ENCODE measurements at regions not wholly inside any gene's neighbourhood (a gene's known extent, or its start where the extent isn't known, plus 50 kb on each side); places are given as distances from the start of the nearest gene placed in this dataset.

GRCh38 chr14:27270716-27271115, 672.9 kb upstream of the NOVA1 start:
- Histone ChIP-seq H4K20me1 (ENCODE audit: control insufficient read depth, insufficient read depth, low read length, poor library complexity, severe bottlenecking) (no peaks in the 10 kb centered on the region), H3K4me1 (ENCODE audit: control insufficient read depth in 2 of 2, insufficient read depth in 2 of 2, low read length in 2 of 2) (no peaks in the 10 kb centered on the region), H3K9ac (ENCODE audit: low read length) (no peak overlapping the region), H3K4me2 (replicated peaks; ENCODE audit: low read depth, low read length, poor library complexity, severe bottlenecking) (no peak overlapping the region), H3K36me3 (replicated peaks in 1 of 2; ENCODE audit: control extremely low read depth in 1 of 2, control insufficient read depth in 1 of 2, extremely low read depth in 1 of 2, insufficient read depth in 2 of 2, low read length in 1 of 2) (no peaks in the 10 kb centered on the region), H3K79me2 (ENCODE audit: control insufficient read depth, insufficient read depth, low read length) (no peaks in the 10 kb centered on the region), H3K4me3 (ENCODE audit: control extremely low read depth in 1 of 5, extremely low read depth in 1 of 5, insufficient read depth in 1 of 5, low read depth in 2 of 5, low read length in 4 of 5) (no peak overlapping the region), H3K9me3 (ENCODE audit: control extremely low read depth in 1 of 3, control insufficient read depth in 2 of 3, insufficient read depth in 1 of 3, low read length in 2 of 3) (no peaks in the 10 kb centered on the region), H2AFZ (ENCODE audit: insufficient read depth, low read depth, low read length, poor library complexity, severe bottlenecking) (no peak overlapping the region), H3K27me3 (replicated peaks in 1 of 4; ENCODE audit: control extremely low read depth in 1 of 4, control insufficient read depth in 3 of 4, insufficient read depth in 4 of 4, low read length in 3 of 4) (no peaks in the 10 kb centered on the region), H3K27ac (ENCODE audit: low read length in 2 of 2) (no peak overlapping the region)
- Mint-ChIP-seq H3K27me3 (no peaks in the 10 kb centered on the region), H3K27ac (no peak overlapping the region), H3K9me3 (ENCODE audit: insufficient read depth) (peaks cover 4% of the 10 kb centered on the region), H3K4me1 (no peaks in the 10 kb centered on the region), H3K4me3 (no peak overlapping the region)
- ATAC-seq (ENCODE audit: low read depth) (no peak), DNase-seq (no peak)
- intact Hi-C loops (cut with micrococcal nuclease): no loop called here
- 59% methylated on average over 2 of the region's 6 CpGs for WGBS (ENCODE audit: insufficient coverage)
- ChIA-PET CTCF (no interaction called here), POLR2A (no interaction called here)
- TF ChIP-seq EZH2 (IDR thresholded peaks at IDR 0.05; ENCODE audit: borderline replicate concordance, insufficient read depth, low read depth, low read length, poor library complexity, severe bottlenecking): no peak
- TF ChIP-seq CTCF (IDR thresholded peaks at IDR 0.05): no peak

- Histone ChIP-seq H3K9me3 (ENCODE audit: control extremely low read depth in 1 of 3, control insufficient read depth in 2 of 3, insufficient read depth in 1 of 3, low read length in 2 of 3) (no peaks in the 10 kb centered on the region), H3K79me2 (ENCODE audit: control insufficient read depth, insufficient read depth, low read length) (no peaks in the 10 kb centered on the region), H3K27me3 (replicated peaks in 1 of 4; ENCODE audit: control extremely low read depth in 1 of 4, control insufficient read depth in 3 of 4, insufficient read depth in 4 of 4, low read length in 3 of 4) (no peaks in the 10 kb centered on the region), H3K27ac (ENCODE audit: low read length in 2 of 2) (no peak overlapping the region), H3K4me1 (ENCODE audit: control insufficient read depth in 2 of 2, insufficient read depth in 2 of 2, low read length in 2 of 2) (no peaks in the 10 kb centered on the region), H3K36me3 (replicated peaks in 1 of 2; ENCODE audit: control extremely low read depth in 1 of 2, control insufficient read depth in 1 of 2, extremely low read depth in 1 of 2, insufficient read depth in 2 of 2, low read length in 1 of 2) (no peaks in the 10 kb centered on the region), H4K20me1 (ENCODE audit: control insufficient read depth, insufficient read depth, low read length, poor library complexity, severe bottlenecking) (no peaks in the 10 kb centered on the region), H3K4me2 (replicated peaks; ENCODE audit: low read depth, low read length, poor library complexity, severe bottlenecking) (no peak overlapping the region), H3K9ac (ENCODE audit: low read length) (no peak overlapping the region), H2AFZ (ENCODE audit: insufficient read depth, low read depth, low read length, poor library complexity, severe bottlenecking) (no peak overlapping the region), H3K4me3 (ENCODE audit: control extremely low read depth in 1 of 5, extremely low read depth in 1 of 5, insufficient read depth in 1 of 5, low read depth in 2 of 5, low read length in 4 of 5) (no peak overlapping the region)
- no peak for ATAC-seq (ENCODE audit: low read depth)
- DNase-seq: no peak
- H3K27me3 Mint-ChIP-seq: no peaks in the 10 kb centered on the region
- whole genome bisulfite sequencing (ENCODE audit: insufficient coverage): 26% methylated on average over 2 of the region's 2 CpGs
- ChIA-PET POLR2A (no interaction called here), CTCF (no interaction called here)
- peaks cover 6% of the 10 kb centered on the region for H3K9me3 Mint-ChIP-seq (ENCODE audit: insufficient read depth)
- no peak for TF ChIP-seq CTCF (IDR thresholded peaks at IDR 0.05)
- TF ChIP-seq EZH2 (IDR thresholded peaks at IDR 0.05; ENCODE audit: borderline replicate concordance, insufficient read depth, low read depth, low read length, poor library complexity, severe bottlenecking): no peak
- H3K27ac Mint-ChIP-seq: no peak overlapping the region
- intact Hi-C loops (cut with micrococcal nuclease): no loop called here
- no peaks in the 10 kb centered on the region for H3K4me1 Mint-ChIP-seq
- H3K4me3 Mint-ChIP-seq: no peak overlapping the region
These were observed 680.5 kb upstream of the NOVA1 start for GRCh38 chr14:27278341-27278740.
